IMR-90 (cell line): ENCODE measurements at regions not wholly inside any gene's neighbourhood (a gene's known extent, or its start where the extent isn't known, plus 50 kb on each side); places are given as distances from the start of the nearest gene placed in this dataset. TPM values are rescaled to one million over a fixed set of nuclear protein-coding genes. Genes with fewer than 3 reads are reported as not detected.

Source experiments
- ATAC-seq: fragments of 200-7000 bp; cut with Tn5 transposase; 2 replicates; pipeline ENCODE4 v1.9.1; 2020; ENCODE audit warnings: low read depth, mild to moderate bottlenecking, moderate library complexity
- BruUV-seq: library from RNA; stranded (reverse); fragments of 400-500 nt; replicated peaks from 2 replicates; lab custom pipeline; 2021; lab: Mats Ljungman, UMichigan
- CTCF ChIA-PET: fragments of 300-600 bp; formaldehyde crosslinking; extraction: SDS; loops from one replicate; lab custom pipeline; 2021; ENCODE audit warnings: antibody characterized with exemption; lab: Yijun Ruan, JAX
- POLR2A ChIA-PET: fragments of 300-600 bp; sonication (Branson Sonifier 250); formaldehyde crosslinking; loops from one replicate; lab custom pipeline; 2022; ENCODE audit warnings: antibody characterized with exemption; ENCODE audit not compliant: unreplicated experiment; lab: Charles Lee
- DNase-seq: peaks from one replicate; pipeline ENCODE4 v3.0.0; 2013
- H2AFZ ChIP-seq: replicated peaks from 2 replicates; pipeline ENCODE3; 2013; ENCODE audit warnings: low read length, mild to moderate bottlenecking; ENCODE audit not compliant: poor library complexity
- H2AK5ac ChIP-seq: 2 replicates; pipeline ENCODE4 v1.6.1; 2013; ENCODE audit warnings: low read depth, low read length, inconsistent platforms
- H2AK9ac ChIP-seq: replicated peaks from 2 replicates; pipeline ENCODE3; 2013; ENCODE audit warnings: mild to moderate bottlenecking, low read depth, low read length, moderate library complexity; ENCODE audit not compliant: poor library complexity
- H2BK120ac ChIP-seq: 2 replicates; pipeline ENCODE4 v1.6.1; 2013; ENCODE audit warnings: low read depth, low read length, inconsistent platforms
- H2BK15ac ChIP-seq: 3 replicates; pipeline ENCODE4 v1.6.1; 2013; ENCODE audit warnings: low read depth, low read length, inconsistent platforms
- H2BK20ac ChIP-seq: 2 replicates; pipeline ENCODE4 v1.6.1; 2013; ENCODE audit warnings: low read depth, mild to moderate bottlenecking, inconsistent platforms, low read length, moderate library complexity
- H2BK5ac ChIP-seq: 2 replicates; pipeline ENCODE4 v1.6.1; 2013; ENCODE audit warnings: mild to moderate bottlenecking, low read depth, low read length, inconsistent platforms; ENCODE audit not compliant: poor library complexity, severe bottlenecking
- H3K14ac ChIP-seq: replicated peaks from 2 replicates; pipeline ENCODE4 v1.6.1; 2013; ENCODE audit warnings: low read depth, low read length, inconsistent platforms
- H3K18ac ChIP-seq: 2 replicates; pipeline ENCODE4 v1.6.1; 2013; ENCODE audit warnings: low read depth, low read length, control low read depth
- H3K23ac ChIP-seq: 2 replicates; pipeline ENCODE4 v1.6.1; 2013; ENCODE audit warnings: low read depth, low read length, inconsistent platforms
- H3K27ac ChIP-seq: 2 replicates; pipeline ENCODE4 v1.5.1; 2013; ENCODE audit warnings: mild to moderate bottlenecking, control low read depth, low read length; ENCODE audit not compliant: insufficient read depth
- H3K27me3 ChIP-seq: 2 replicates; pipeline ENCODE4 v1.6.1; 2013; ENCODE audit warnings: low read length; ENCODE audit not compliant: control insufficient read depth, insufficient read depth
- H3K36me3 ChIP-seq: 2 replicates; pipeline ENCODE4 v1.6.1; 2013; ENCODE audit warnings: low read length, mixed read lengths; ENCODE audit not compliant: control insufficient read depth, insufficient read depth
- H3K4ac ChIP-seq: 2 replicates; pipeline ENCODE4 v1.6.1; 2013; ENCODE audit warnings: low read depth, low read length, inconsistent platforms
- H3K4me1 ChIP-seq: 2 replicates; pipeline ENCODE4 v1.6.1; 2013; ENCODE audit warnings: low read length, mixed read lengths; ENCODE audit not compliant: control insufficient read depth, insufficient read depth
- H3K4me2 ChIP-seq: 2 replicates; pipeline ENCODE4 v1.6.1; 2013; ENCODE audit warnings: low read depth, mild to moderate bottlenecking, control low read depth, low read length, moderate library complexity
- H3K4me3 ChIP-seq: 2 replicates; pipeline ENCODE4 v1.5.1; 2013; ENCODE audit warnings: low read depth, mild to moderate bottlenecking, control low read depth, low read length, moderate library complexity; ENCODE audit not compliant: insufficient read depth
- H3K56ac ChIP-seq: 2 replicates; pipeline ENCODE4 v1.6.1; 2013; ENCODE audit warnings: low read length, inconsistent platforms; ENCODE audit not compliant: insufficient read depth; ENCODE audit errors: extremely low read depth
- H3K79me1 ChIP-seq, 2 experiments: 2 replicates each; pipeline ENCODE4 v1.6.1; 2013; ENCODE audit warnings: low read length in 2 of 2, inconsistent platforms in 1 of 2, low read depth in 1 of 2
- H3K9ac ChIP-seq: 2 replicates; pipeline ENCODE4 v1.6.1; 2013; ENCODE audit warnings: low read depth, low read length, control low read depth
- H3K9me1 ChIP-seq: 2 replicates; pipeline ENCODE4 v1.6.1; 2013; ENCODE audit warnings: low read length, inconsistent platforms; ENCODE audit not compliant: insufficient read depth
- H3K9me3 ChIP-seq: 2 replicates; pipeline ENCODE4 v1.6.1; 2013; ENCODE audit warnings: low read length; ENCODE audit not compliant: control insufficient read depth, insufficient read depth
- H4K20me1 ChIP-seq: 2 replicates; pipeline ENCODE4 v1.6.1; 2013; ENCODE audit warnings: low read length, inconsistent platforms; ENCODE audit not compliant: insufficient read depth
- H4K5ac ChIP-seq: 2 replicates; pipeline ENCODE4 v1.6.1; 2013; ENCODE audit warnings: mild to moderate bottlenecking, low read depth, low read length, control low read depth
- H4K8ac ChIP-seq, 2 experiments: 2 replicates each; pipeline ENCODE4 v1.6.1; 2013; ENCODE audit warnings: low read depth in 2 of 2, low read length in 2 of 2, control low read depth in 1 of 2, inconsistent platforms in 1 of 2
- H4K91ac ChIP-seq: 2 replicates; pipeline ENCODE4 v1.6.1; 2013; ENCODE audit warnings: low read depth, low read length, inconsistent platforms; ENCODE audit not compliant: insufficient read depth
- RAD21 ChIP-seq: IDR thresholded peaks from 2 replicates; pipeline ENCODE4 v1.6.1; 2012; ENCODE audit warnings: low read length, improper control_type of control experiment
- WGBS, 2 experiments: methylation state at CpG; one replicate each; pipeline versions ENCODE4 v1.1.5 to v1.1.7; 2013; ENCODE audit warnings: missing lambda C conversion rate in 2 of 2; ENCODE audit not compliant: insufficient read length in 1 of 2; ENCODE audit errors: extremely low coverage in 2 of 2; 5-methylcytosine and 5-hydroxymethylcytosine counted together
- dilution Hi-C: fragments of 300-500 bp; cut with HindIII; formaldehyde crosslinking; loops from one replicate; pipeline ENCODE4 v1.14.3; 2018; ENCODE audit warnings: low sequenced_read_pairs; ENCODE audit not compliant: unreplicated experiment
- in situ Hi-C: fragments of 300-500 bp; cut with MboI; formaldehyde crosslinking; loops from 3 replicates; pipeline ENCODE4 v1.14.3; 2019; ENCODE audit warnings: low sequenced_read_pairs, inconsistent platforms, mixed read lengths
- intact Hi-C: fragments of 100-400 bp; cut with micrococcal nuclease; formaldehyde crosslinking; loops from 2 replicates; pipeline ENCODE4 v1.10.0; 2022
- microRNA-seq, 2 experiments: library from miRNA; stranded (forward) in 1 of 2; unstranded in 1 of 2; fragments of 10-50 nt in 1 of 2; fragments of <30 nt in 1 of 2; gene quantifications in 1 of 2; microRNA quantifications in 1 of 2; one replicate each; pipeline versions ENCODE3 to v1.1.0; 2013 to 2020; ENCODE audit not compliant: insufficient read depth in 1 of 2, insufficient read length in 1 of 2, unreplicated experiment in 1 of 2
- small RNA-seq, 5 experiments: library from RNA; depleted of rRNA; stranded (forward); fragments of <200 nt; gene quantifications; one replicate each; pipeline ENCODE3, GENCODE V24; 2012

DNA sequence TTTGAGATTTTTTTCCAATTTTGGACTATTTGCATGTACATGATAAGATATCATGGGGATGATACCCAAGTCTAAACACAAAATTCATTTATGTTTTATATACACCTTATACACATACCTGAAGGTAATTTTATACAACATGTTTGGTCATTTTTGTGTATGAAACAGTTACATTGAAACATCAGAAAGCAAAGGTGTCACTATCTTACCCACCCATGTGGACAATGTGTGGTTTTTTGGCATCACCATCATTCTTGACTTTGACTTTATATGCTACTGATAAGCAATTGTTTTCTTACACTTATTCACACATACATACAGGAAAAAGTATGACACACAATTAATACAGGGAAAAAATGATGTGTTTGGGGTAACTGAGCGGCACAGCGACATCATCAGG, 51.0 kb upstream of the ACVR1 start:
- H3K4me3 ChIP-seq, result no peak overlapping the region
- no peak overlapping the region for H3K27ac ChIP-seq
- CTCF ChIA-PET, result no interaction called here
- H3K18ac ChIP-seq, result no peak overlapping the region
- H3K4me1 ChIP-seq, result no peaks in the 10 kb centered on the region
- no peak for ATAC-seq
- no peak overlapping the region for H3K14ac ChIP-seq
- H2AK9ac ChIP-seq, result no peak overlapping the region
- no peaks in the 10 kb centered on the region for H3K9me1 ChIP-seq
- no peak overlapping the region for H2BK15ac ChIP-seq
- in situ Hi-C loops, result no loop called here
- H3K79me1 ChIP-seq, result no peaks in the 10 kb centered on the region
- no peaks in the 10 kb centered on the region for H3K36me3 ChIP-seq
- dilution Hi-C loops, result no loop called here
- no peaks in the 10 kb centered on the region for H3K9me3 ChIP-seq
- H4K5ac ChIP-seq, result no peak overlapping the region
- no peak overlapping the region for H4K91ac ChIP-seq
- no peak overlapping the region for H2AFZ ChIP-seq
- intact Hi-C loops, result no loop called here
- no peak overlapping the region for H4K8ac ChIP-seq
- no peak for DNase-seq
- H3K27me3 ChIP-seq, result no peaks in the 10 kb centered on the region; the same call in 1 of the 2 replicates
- no peak overlapping the region for H2BK20ac ChIP-seq
- POLR2A ChIA-PET, result no interaction called here
- H2BK120ac ChIP-seq, result no peak overlapping the region
- TF ChIP-seq RAD21, result no peak
- no peak overlapping the region for H3K4ac ChIP-seq
- no CpG with 5 or more reads among the region's 2 CpGs for WGBS, 2 experiments
- no peak overlapping the region for H3K23ac ChIP-seq
- no peaks in the 10 kb centered on the region for H4K20me1 ChIP-seq
- no TSS peak for BruUV-seq
- H2AK5ac ChIP-seq, result no peak overlapping the region
- no peak overlapping the region for H2BK5ac ChIP-seq
- no peak overlapping the region for H3K56ac ChIP-seq
- no peak overlapping the region for H3K9ac ChIP-seq
- no peak overlapping the region for H3K4me2 ChIP-seq

Small RNA genes lying in the stretch of these regions (microRNA-seq; reads per million reads assigned to microRNA genes)
- gene RNU6-932P (ENCODE audit: insufficient read depth, insufficient read length), result not detected

Small RNA genes lying in the stretch of these regions (small RNA-seq; reads per million reads assigned to genes)
- 0 reads per million in 5 experiments for gene RNU6-932P
